IMR-90 (cell line): ENCODE measurements at regions not wholly inside any gene's neighbourhood (a gene's known extent, or its start where the extent isn't known, plus 50 kb on each side); places are given as distances from the start of the nearest gene placed in this dataset.

Experiments
- ATAC-seq: fragments of 200-7000 bp; cut with Tn5 transposase; 2 replicates; pipeline ENCODE4 v1.9.1; 2020; ENCODE audit warnings: low read depth, mild to moderate bottlenecking, moderate library complexity
- BruUV-seq: library from RNA; stranded (reverse); fragments of 400-500 nt; replicated peaks from 2 replicates; lab custom pipeline; 2021; lab: Mats Ljungman, UMichigan
- CTCF ChIA-PET: fragments of 300-600 bp; formaldehyde crosslinking; extraction: SDS; loops from one replicate; lab custom pipeline; 2021; ENCODE audit warnings: antibody characterized with exemption; lab: Yijun Ruan, JAX
- POLR2A ChIA-PET: fragments of 300-600 bp; sonication (Branson Sonifier 250); formaldehyde crosslinking; loops from one replicate; lab custom pipeline; 2022; ENCODE audit warnings: antibody characterized with exemption; ENCODE audit not compliant: unreplicated experiment; lab: Charles Lee
- DNase-seq: peaks from one replicate; pipeline ENCODE4 v3.0.0; 2013
- H2AFZ ChIP-seq: replicated peaks from 2 replicates; pipeline ENCODE3; 2013; ENCODE audit warnings: low read length, mild to moderate bottlenecking; ENCODE audit not compliant: poor library complexity
- H2AK5ac ChIP-seq: 2 replicates; pipeline ENCODE4 v1.6.1; 2013; ENCODE audit warnings: low read depth, low read length, inconsistent platforms
- H2AK9ac ChIP-seq: replicated peaks from 2 replicates; pipeline ENCODE3; 2013; ENCODE audit warnings: mild to moderate bottlenecking, low read depth, low read length, moderate library complexity; ENCODE audit not compliant: poor library complexity
- H2BK120ac ChIP-seq: 2 replicates; pipeline ENCODE4 v1.6.1; 2013; ENCODE audit warnings: low read depth, low read length, inconsistent platforms
- H2BK15ac ChIP-seq: 3 replicates; pipeline ENCODE4 v1.6.1; 2013; ENCODE audit warnings: low read depth, low read length, inconsistent platforms
- H2BK20ac ChIP-seq: 2 replicates; pipeline ENCODE4 v1.6.1; 2013; ENCODE audit warnings: low read depth, mild to moderate bottlenecking, inconsistent platforms, low read length, moderate library complexity
- H2BK5ac ChIP-seq: 2 replicates; pipeline ENCODE4 v1.6.1; 2013; ENCODE audit warnings: mild to moderate bottlenecking, low read depth, low read length, inconsistent platforms; ENCODE audit not compliant: poor library complexity, severe bottlenecking
- H3K14ac ChIP-seq: replicated peaks from 2 replicates; pipeline ENCODE4 v1.6.1; 2013; ENCODE audit warnings: low read depth, low read length, inconsistent platforms
- H3K18ac ChIP-seq: 2 replicates; pipeline ENCODE4 v1.6.1; 2013; ENCODE audit warnings: low read depth, low read length, control low read depth
- H3K23ac ChIP-seq: 2 replicates; pipeline ENCODE4 v1.6.1; 2013; ENCODE audit warnings: low read depth, low read length, inconsistent platforms
- H3K27ac ChIP-seq: 2 replicates; pipeline ENCODE4 v1.5.1; 2013; ENCODE audit warnings: mild to moderate bottlenecking, control low read depth, low read length; ENCODE audit not compliant: insufficient read depth
- H3K27me3 ChIP-seq: 2 replicates; pipeline ENCODE4 v1.6.1; 2013; ENCODE audit warnings: low read length; ENCODE audit not compliant: control insufficient read depth, insufficient read depth
- H3K36me3 ChIP-seq: 2 replicates; pipeline ENCODE4 v1.6.1; 2013; ENCODE audit warnings: low read length, mixed read lengths; ENCODE audit not compliant: control insufficient read depth, insufficient read depth
- H3K4ac ChIP-seq: 2 replicates; pipeline ENCODE4 v1.6.1; 2013; ENCODE audit warnings: low read depth, low read length, inconsistent platforms
- H3K4me1 ChIP-seq: 2 replicates; pipeline ENCODE4 v1.6.1; 2013; ENCODE audit warnings: low read length, mixed read lengths; ENCODE audit not compliant: control insufficient read depth, insufficient read depth
- H3K4me2 ChIP-seq: 2 replicates; pipeline ENCODE4 v1.6.1; 2013; ENCODE audit warnings: low read depth, mild to moderate bottlenecking, control low read depth, low read length, moderate library complexity
- H3K4me3 ChIP-seq: 2 replicates; pipeline ENCODE4 v1.5.1; 2013; ENCODE audit warnings: low read depth, mild to moderate bottlenecking, control low read depth, low read length, moderate library complexity; ENCODE audit not compliant: insufficient read depth
- H3K56ac ChIP-seq: 2 replicates; pipeline ENCODE4 v1.6.1; 2013; ENCODE audit warnings: low read length, inconsistent platforms; ENCODE audit not compliant: insufficient read depth; ENCODE audit errors: extremely low read depth
- H3K79me1 ChIP-seq, 2 experiments: 2 replicates each; pipeline ENCODE4 v1.6.1; 2013; ENCODE audit warnings: low read length in 2 of 2, inconsistent platforms in 1 of 2, low read depth in 1 of 2
- H3K9ac ChIP-seq: 2 replicates; pipeline ENCODE4 v1.6.1; 2013; ENCODE audit warnings: low read depth, low read length, control low read depth
- H3K9me1 ChIP-seq: 2 replicates; pipeline ENCODE4 v1.6.1; 2013; ENCODE audit warnings: low read length, inconsistent platforms; ENCODE audit not compliant: insufficient read depth
- H3K9me3 ChIP-seq: 2 replicates; pipeline ENCODE4 v1.6.1; 2013; ENCODE audit warnings: low read length; ENCODE audit not compliant: control insufficient read depth, insufficient read depth
- H4K20me1 ChIP-seq: 2 replicates; pipeline ENCODE4 v1.6.1; 2013; ENCODE audit warnings: low read length, inconsistent platforms; ENCODE audit not compliant: insufficient read depth
- H4K5ac ChIP-seq: 2 replicates; pipeline ENCODE4 v1.6.1; 2013; ENCODE audit warnings: mild to moderate bottlenecking, low read depth, low read length, control low read depth
- H4K8ac ChIP-seq, 2 experiments: 2 replicates each; pipeline ENCODE4 v1.6.1; 2013; ENCODE audit warnings: low read depth in 2 of 2, low read length in 2 of 2, control low read depth in 1 of 2, inconsistent platforms in 1 of 2
- H4K91ac ChIP-seq: 2 replicates; pipeline ENCODE4 v1.6.1; 2013; ENCODE audit warnings: low read depth, low read length, inconsistent platforms; ENCODE audit not compliant: insufficient read depth
- FOS ChIP-seq: fragments of 150-350 bp; IDR thresholded peaks from 2 replicates; pipeline ENCODE4 v1.6.1; 2016; ENCODE audit warnings: low read depth, low read length
- WGBS, 2 experiments: methylation state at CpG; one replicate each; pipeline versions ENCODE4 v1.1.5 to v1.1.7; 2013; ENCODE audit warnings: missing lambda C conversion rate in 2 of 2; ENCODE audit not compliant: insufficient read length in 1 of 2; ENCODE audit errors: extremely low coverage in 2 of 2; 5-methylcytosine and 5-hydroxymethylcytosine counted together
- dilution Hi-C: fragments of 300-500 bp; cut with HindIII; formaldehyde crosslinking; loops from one replicate; pipeline ENCODE4 v1.14.3; 2018; ENCODE audit warnings: low sequenced_read_pairs; ENCODE audit not compliant: unreplicated experiment
- in situ Hi-C: fragments of 300-500 bp; cut with MboI; formaldehyde crosslinking; loops from 3 replicates; pipeline ENCODE4 v1.14.3; 2019; ENCODE audit warnings: low sequenced_read_pairs, inconsistent platforms, mixed read lengths
- intact Hi-C: fragments of 100-400 bp; cut with micrococcal nuclease; formaldehyde crosslinking; loops from 2 replicates; pipeline ENCODE4 v1.10.0; 2022

DNA sequence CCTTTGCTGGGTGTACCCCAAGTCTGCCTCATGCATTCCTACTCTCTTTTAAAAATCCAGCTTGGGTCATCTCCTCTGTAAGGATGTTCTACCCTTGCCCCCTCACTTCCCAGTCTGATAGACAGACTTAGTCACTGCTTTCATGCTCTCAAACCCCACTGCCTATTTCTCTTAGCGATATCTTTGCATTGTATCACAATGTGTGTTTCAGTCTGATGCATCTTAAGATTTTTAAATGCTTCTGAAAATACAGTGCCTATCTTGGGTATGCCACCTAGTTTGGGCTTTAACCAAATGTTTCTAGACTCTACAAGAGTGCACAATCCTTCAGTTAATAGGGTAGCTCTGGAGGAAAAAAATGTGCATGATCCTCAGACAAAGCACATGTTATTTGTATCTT lies 97.8 kb downstream of the SNX18 start:
- no peak overlapping the region for H2AK9ac ChIP-seq
- peak overlapping the region; percentile 76; the same call in 1 of the 2 replicates for H2AK5ac ChIP-seq
- ChIA-PET POLR2A (no interaction called here), CTCF (no interaction called here)
- dilution Hi-C loops (no loop called here), in situ Hi-C loops (no loop called here), intact Hi-C loops (no loop called here)
- H3K9me3 ChIP-seq: no peaks in the 10 kb centered on the region
- no peaks in the 10 kb centered on the region for H4K20me1 ChIP-seq
- no CpG with 5 or more reads among the region's 1 CpG for whole genome bisulfite sequencing, 2 experiments
- H3K18ac ChIP-seq: peak overlapping the region; percentile 85
- H3K14ac ChIP-seq: peak overlapping the region; percentile 69
- no peak overlapping the region for H3K56ac ChIP-seq
- DNase-seq (no peak), ATAC-seq (no peak)
- no peaks in the 10 kb centered on the region for H3K36me3 ChIP-seq
- H2BK15ac ChIP-seq: peak overlapping the region; percentile 42; the same call in 2 of the 3 replicates
- H3K79me1 ChIP-seq: peaks cover 0 to 12% of the 10 kb centered on the region in 2 experiments; a peak in 1 of 4 replicates
- H3K4me1 ChIP-seq: peaks cover 27% of the 10 kb centered on the region
- TF ChIP-seq FOS: no peak
- H3K4ac ChIP-seq: peak overlapping the region; percentile 58
- peak overlapping the region; percentile 79 for H2BK20ac ChIP-seq
- peak overlapping the region; percentile 60 for H2BK120ac ChIP-seq
- H3K9ac ChIP-seq: no peak overlapping the region; the same call in 1 of the 2 replicates
- H4K5ac ChIP-seq: peak overlapping the region; percentile 81
- H3K4me2 ChIP-seq: no peak overlapping the region
- H3K9me1 ChIP-seq: peaks cover 23% of the 10 kb centered on the region
- H3K27me3 ChIP-seq: no peaks in the 10 kb centered on the region
- H2AFZ ChIP-seq: no peak overlapping the region
- H3K23ac ChIP-seq: peak overlapping the region; percentile 16; the same call in 1 of the 2 replicates
- no peak overlapping the region for H2BK5ac ChIP-seq
- peak overlapping the region; percentile 50; the same call in 1 of the 2 replicates for H3K27ac ChIP-seq
- BruUV-seq: no TSS peak
- H3K4me3 ChIP-seq: no peak overlapping the region
- H4K91ac ChIP-seq: peak overlapping the region; percentile 7; the same call in 1 of the 2 replicates
- 0 out of 4 replicates have a peak overlapping the region, but pooled peaks of 1 of the 2 experiments have one; percentile 13 for H4K8ac ChIP-seq
